Glomerular visceral epithelial cell (primary cell): ENCODE measurements at regions not wholly inside any gene's neighbourhood (a gene's known extent, or its start where the extent isn't known, plus 50 kb on each side); places are given as distances from the start of the nearest gene placed in this dataset.

ENCODE experiments used
- DNase-seq: peaks from one replicate; pipeline ENCODE4 v3.0.0-alpha.2; 2016; ENCODE audit errors: extremely low spot score

DNA sequence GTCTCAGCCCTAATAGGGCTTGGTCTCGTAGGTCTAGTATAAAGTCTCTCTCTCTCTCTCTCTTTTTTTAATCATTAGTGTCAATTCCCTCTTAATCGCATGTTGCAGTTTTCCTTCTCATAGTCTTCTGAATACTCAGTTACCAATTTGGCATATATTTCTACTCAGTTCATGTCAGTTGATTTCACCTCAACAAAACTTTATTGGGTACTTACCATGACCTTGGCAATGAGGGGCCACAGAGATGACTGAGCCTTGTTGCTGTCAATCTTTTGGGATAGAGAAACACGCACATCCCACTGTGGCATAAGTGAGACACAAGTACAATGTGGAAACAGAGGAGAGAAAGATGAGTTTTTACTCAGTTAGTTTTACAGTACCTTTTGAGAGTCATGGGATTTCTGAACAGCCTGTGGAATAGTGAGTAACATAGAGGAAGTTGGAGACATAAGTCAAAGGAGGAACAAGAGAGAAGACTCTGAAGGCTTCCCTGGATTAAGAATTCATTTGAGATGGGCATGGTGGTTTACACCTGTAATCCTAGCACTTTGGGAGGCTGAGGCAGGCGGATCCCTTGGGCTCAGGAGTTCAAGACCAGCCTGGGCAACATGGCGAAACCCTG is 150.2 kb upstream of the CBLB start:
- DNase-seq, result no peak

DNA sequence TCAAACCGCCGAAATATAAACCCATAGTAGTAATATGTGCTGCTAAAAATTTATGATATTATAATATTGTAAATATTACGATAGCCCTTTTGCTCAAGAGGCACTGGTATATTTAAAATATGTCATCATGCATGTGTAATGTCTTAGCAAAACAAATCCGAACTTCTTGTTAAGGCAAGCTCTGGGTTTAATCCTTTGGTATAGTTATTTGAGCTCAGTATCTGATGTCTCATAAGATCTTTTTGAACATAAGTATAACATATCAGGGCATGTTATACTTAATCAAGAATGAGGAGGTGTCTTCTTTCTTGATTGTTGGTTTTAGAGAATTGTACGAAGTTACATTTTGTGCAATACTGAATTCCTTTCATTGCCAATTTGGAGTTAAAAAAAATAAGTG is 154.1 kb upstream of the CBLB start:
- DNase-seq, result no peak

DNA sequence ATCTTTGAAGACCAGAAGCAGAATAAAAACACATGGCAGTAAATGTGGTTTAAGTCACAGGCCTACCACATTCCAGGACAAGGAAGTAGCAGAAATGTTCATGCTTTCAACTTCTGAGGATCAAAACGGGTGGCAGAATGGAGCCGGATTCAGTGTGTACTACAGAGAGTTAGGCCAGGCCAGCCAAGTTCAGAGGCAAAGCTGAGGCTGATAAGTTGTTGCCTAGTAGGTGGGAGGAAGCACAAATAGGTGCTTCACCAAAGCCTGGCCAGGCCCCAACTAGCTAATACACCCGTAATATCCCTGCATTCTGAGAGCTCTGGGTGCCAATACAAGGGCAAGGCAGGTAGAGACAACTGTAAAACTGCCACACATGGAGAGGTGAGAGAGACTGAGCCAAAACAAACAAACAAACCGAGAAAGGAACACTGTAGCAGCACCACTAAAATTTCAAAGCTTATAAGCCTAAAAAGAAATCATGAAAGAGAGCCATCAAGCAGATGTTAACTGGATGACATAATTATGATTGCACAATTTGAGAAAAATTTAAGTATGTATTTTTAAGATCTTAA is 156.4 kb upstream of the CBLB start:
- DNase-seq, result no peak

- no peak for DNase-seq
These were observed 161.3 kb upstream of the CBLB start for GRCh38 chr3:106029954-106030626.

DNA sequence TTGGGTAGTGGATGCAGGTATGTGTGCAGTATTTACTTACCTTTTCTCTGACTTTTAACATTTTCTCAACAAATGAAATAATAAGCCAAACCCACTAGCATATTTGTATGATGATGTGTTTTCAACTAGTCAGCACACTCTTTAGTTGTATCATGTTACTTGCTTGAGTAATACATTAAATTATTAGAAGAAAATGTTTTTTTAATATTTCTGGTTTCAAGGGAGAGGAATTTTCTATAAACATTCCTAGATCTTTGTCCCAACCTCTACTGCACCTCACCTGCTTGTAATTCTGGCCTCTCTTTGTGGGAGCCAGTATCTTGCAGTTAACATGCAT is 161.8 kb upstream of the CBLB start:
- no peak for DNase-seq

- no peak for DNase-seq
These were observed 163.7 kb upstream of the CBLB start for GRCh38 chr3:106032479-106032878.

DNA sequence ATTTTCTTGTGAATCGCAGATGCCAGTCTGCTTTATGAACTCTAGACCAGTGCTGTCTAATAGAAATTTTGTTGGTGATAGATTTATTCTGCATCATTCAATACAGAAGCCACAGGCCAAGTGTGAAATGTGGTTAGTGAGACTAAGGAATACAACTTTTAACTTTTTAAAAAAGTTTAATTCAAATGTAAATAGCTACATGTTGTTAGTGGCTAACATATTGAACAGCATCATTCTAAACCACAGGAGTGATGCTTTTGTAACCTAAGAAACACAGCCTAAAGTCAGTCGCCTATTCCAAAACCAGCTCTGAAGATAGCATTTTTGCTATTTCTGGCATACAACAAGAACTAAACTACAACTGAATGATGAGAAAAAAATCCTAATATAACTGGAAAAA is 164.8 kb upstream of the CBLB start:
- DNase-seq, result no peak

DNA sequence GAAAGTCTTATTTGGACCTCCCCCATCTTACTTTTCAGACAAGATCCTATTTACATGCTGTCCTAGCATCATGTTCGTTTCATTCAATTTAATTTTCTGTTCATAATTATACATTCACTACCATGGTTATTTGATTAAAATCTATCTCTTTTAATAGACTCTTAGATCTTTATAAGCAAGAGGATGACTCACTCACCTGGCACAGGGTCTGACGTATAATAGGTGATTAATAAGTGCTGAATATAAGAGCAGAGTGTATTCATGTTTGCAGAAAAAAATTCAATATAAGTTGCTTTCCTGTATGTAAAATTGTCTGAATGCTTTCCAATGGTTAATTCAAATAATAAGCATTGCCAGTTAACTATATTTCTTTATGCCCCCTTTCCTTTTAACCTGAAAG is 165.5 kb upstream of the CBLB start:
- DNase-seq, result no peak

DNA sequence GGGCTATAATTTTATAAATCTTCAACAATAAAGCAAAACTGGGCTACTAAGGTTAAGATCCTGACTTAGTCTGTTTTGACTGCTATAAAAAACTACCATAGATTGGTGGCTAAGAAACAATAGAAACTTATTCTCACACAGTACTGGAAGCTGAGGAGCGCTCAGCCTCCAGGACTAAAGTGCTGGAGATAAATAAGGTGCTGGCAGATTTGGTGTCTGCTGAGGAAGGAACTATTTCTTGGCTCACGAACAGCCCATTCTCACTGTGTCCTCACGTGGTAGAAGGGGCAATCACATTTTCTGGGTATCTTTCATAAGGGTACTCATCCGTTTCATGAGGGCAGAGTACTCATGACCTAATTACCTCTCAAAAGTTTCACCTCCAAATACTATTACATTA is 166.8 kb upstream of the CBLB start:
- no peak for DNase-seq

- DNase-seq, result no peak
These were observed 167.9 kb upstream of the CBLB start for GRCh38 chr3:106036696-106037095.

DNA sequence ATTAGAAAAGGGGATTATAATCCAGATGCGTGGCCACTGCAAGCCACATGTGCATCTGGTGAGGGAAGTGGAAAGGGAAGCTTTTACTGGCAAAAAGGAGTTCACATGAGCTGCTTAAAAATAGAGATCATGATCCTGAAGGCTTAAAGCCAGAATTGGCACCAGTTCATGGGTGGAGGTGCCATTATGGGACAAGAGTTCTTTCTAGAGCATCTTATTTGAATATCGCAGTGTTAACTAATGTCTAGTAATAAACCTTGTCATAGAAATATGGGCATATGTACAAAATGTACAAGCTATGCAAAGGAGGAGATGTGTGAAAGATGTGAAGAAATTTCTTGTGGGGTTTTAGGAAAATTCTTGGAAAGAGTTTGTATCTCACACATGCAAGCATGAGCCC is 178.4 kb upstream of the CBLB start:
- DNase-seq, result no peak

DNA sequence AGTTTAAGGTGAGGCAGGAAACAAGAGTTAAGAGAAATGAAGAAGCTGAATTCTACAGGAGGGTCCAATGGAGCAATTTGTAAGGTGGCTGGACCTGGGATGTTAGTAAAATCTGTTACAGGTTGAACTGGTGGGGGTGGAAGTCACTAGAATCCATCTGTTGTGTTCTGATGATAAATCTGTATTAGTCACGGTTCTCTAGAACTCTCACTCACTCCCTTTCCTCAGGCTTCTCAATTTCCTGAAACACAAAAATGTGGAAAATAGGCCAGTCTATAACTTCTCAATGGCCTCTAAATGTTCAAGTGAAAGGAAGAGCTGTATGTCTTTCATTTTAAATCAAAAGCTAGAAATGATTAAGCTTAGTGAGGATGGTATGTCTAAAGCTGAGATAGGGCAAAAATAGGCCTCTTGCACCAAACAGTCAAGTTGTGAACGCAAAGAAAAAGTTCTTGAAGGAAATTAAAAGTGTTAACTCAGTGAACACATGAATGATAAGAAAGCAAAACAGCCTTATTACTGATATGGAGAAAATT is 180.2 kb upstream of the CBLB start:
- no peak for DNase-seq

- no peak for DNase-seq
These were observed 181.0 kb upstream of the CBLB start for GRCh38 chr3:106049821-106050220.

GRCh38 chr3:106056931-106057330 is 188.1 kb upstream of the CBLB start:
- no peak for DNase-seq

DNA sequence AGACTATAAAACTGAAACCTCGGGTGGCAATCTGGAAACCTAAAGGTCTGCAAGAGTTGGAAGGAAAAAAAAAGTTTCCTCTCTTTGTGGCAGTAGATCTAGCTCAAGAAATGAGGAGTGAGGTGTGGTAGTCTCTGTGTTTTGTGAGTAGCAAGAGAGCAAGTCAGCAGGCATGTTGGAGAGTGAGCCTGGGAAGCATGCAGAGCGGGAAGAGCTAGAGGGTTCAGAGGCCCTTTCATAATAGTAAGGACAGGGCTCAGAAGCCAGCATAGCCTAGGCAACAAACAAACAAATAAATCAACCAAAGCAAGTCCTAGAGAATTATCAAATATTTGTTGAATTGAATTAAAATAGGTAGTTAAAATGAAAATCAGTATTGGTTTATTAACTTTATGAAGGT is 189.7 kb upstream of the CBLB start:
- no peak for DNase-seq

GRCh38 chr3:106059953-106060517 is 191.2 kb upstream of the CBLB start:
- DNase-seq, result no peak

DNA sequence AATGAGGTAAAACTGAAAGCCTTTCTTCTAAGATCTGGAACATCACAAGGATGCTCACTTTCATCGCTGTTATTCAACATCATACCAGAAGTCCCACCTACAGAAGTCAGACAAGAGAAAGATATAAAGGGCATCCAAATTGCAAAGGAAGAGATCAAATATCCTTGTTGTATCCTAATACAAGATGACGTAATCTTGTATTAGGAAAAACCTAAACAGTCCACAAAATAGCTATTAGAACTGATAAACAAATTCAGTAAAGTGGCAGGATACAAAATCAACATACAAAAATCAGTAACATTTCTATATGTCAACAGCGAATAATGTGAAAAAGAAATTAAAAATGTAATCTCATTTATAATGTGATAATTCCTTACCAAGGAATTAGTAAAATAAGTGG is 195.1 kb upstream of the CBLB start:
- no peak for DNase-seq

GRCh38 chr3:106065831-106066230 is 197.0 kb upstream of the CBLB start:
- no peak for DNase-seq

- DNase-seq, result no peak
These were observed 198.9 kb upstream of the CBLB start for GRCh38 chr3:106067711-106068110.

DNA sequence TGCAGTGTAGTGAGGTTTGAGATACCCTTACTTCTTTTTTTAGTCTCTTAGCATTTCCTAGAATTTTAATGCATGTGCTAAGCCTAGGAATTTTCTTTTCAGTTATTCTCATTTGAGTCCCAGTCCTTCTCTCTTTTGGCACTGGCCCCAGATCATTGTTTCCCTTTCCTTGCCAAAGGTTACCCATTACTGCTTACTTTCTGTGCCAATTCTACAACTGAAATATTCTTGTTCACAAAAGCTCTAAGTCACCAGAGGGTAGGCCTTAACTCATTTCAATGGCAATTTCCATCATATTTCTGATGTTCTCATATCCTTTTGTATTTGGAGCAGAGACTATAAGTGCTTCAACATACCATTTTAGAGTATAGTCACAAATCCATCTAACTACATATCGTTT is 199.6 kb upstream of the CBLB start:
- no peak for DNase-seq

DNA sequence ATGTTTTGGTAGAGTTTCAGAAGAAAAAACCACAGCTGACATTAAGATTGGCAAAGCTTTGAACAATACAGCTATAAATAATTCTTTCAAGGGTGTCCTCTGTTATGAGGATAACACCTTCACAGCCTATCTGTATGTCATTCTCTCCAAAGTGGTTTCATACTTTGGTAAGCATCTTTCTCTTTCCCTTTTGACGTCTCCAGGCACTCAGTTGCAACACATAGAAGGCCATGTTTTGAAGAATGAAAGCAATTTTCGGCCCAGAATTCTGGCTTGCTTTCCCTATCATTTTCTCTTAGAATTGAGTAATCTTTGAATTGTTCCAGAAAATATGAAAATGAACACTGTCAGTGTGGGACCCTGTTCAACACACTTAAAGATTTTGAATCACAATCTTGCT is 200.0 kb upstream of the CBLB start:
- DNase-seq, result no peak

GRCh38 chr3:106070187-106070586 is 201.4 kb upstream of the CBLB start:
- no peak for DNase-seq

- DNase-seq, result no peak
These were observed 202.5 kb upstream of the CBLB start for GRCh38 chr3:106071306-106071705.
